Keratinocyte (primary cell): ENCODE measurements at regions not wholly inside any gene's neighbourhood (a gene's known extent, or its start where the extent isn't known, plus 50 kb on each side); places are given as distances from the start of the nearest gene placed in this dataset.

ENCODE experiments used
- DNase-seq: peaks from one replicate; pipeline ENCODE4 v3.0.0-alpha.2; 2011; ENCODE audit warnings: low read depth, missing footprints, low spot score
- FAIRE-seq: peaks from 2 replicates; lab custom pipeline; 2011; peaks lifted over from hg19 to GRCh38; lab: Jason Lieb, UNC
- H2AFZ ChIP-seq: 2 replicates; pipeline ENCODE4 v1.6.0; 2012; ENCODE audit warnings: low read length, control low read depth, inconsistent platforms; ENCODE audit not compliant: control insufficient read depth
- H3K27ac ChIP-seq: 2 replicates; pipeline ENCODE4 v1.5.1; 2011; ENCODE audit warnings: low read length; ENCODE audit not compliant: control insufficient read depth, insufficient read depth
- H3K27me3 ChIP-seq: 3 replicates; pipeline ENCODE4 v1.6.0; 2011; ENCODE audit warnings: low read length; ENCODE audit not compliant: control insufficient read depth, insufficient read depth; ENCODE audit errors: extremely low read depth
- H3K36me3 ChIP-seq, 2 experiments: 2 replicates in 1 of 2; 3 replicates in 1 of 2; pipeline ENCODE4 v1.5.1; 2011; ENCODE audit warnings: low read length in 2 of 2, mild to moderate bottlenecking in 1 of 2; ENCODE audit not compliant: control insufficient read depth in 2 of 2, insufficient read depth in 2 of 2; ENCODE audit errors: extremely low read depth in 1 of 2
- H3K4me1 ChIP-seq: 3 replicates; pipeline ENCODE4 v1.5.1; 2011; ENCODE audit warnings: low read length; ENCODE audit not compliant: control insufficient read depth, insufficient read depth; ENCODE audit errors: extremely low read depth
- H3K4me2 ChIP-seq: 3 replicates; pipeline ENCODE4 v1.6.0; 2011; ENCODE audit warnings: low read depth, low read length; ENCODE audit not compliant: control insufficient read depth, insufficient read depth; ENCODE audit errors: extremely low read depth
- H3K4me3 ChIP-seq, 3 experiments: fragments of 200-600 bp in 1 of 3; sonication (generic) in 1 of 3; 2 replicates in 2 of 3; 3 replicates in 1 of 3; pipeline ENCODE4 v1.5.1; 2011 to 2016; ENCODE audit warnings: low read length in 3 of 3, mild to moderate bottlenecking in 3 of 3, control low read depth in 2 of 3, inconsistent platforms in 1 of 3, low read depth in 1 of 3, mixed read lengths in 1 of 3, mixed run types in 1 of 3, moderate library complexity in 1 of 3; ENCODE audit not compliant: control insufficient read depth in 2 of 3, insufficient read depth in 2 of 3; ENCODE audit errors: extremely low read depth in 1 of 3
- H3K79me2 ChIP-seq: 2 replicates; pipeline ENCODE4 v1.6.0; 2012; ENCODE audit warnings: low read length; ENCODE audit not compliant: control insufficient read depth, insufficient read depth
- H3K9ac ChIP-seq: 3 replicates; pipeline ENCODE4 v1.6.0; 2011; ENCODE audit warnings: low read length; ENCODE audit not compliant: control insufficient read depth, insufficient read depth; ENCODE audit errors: extremely low read depth
- H3K9me1 ChIP-seq: 3 replicates; pipeline ENCODE4 v1.6.0; 2011; ENCODE audit warnings: low read length; ENCODE audit not compliant: control insufficient read depth, insufficient read depth; ENCODE audit errors: extremely low read depth
- H3K9me3 ChIP-seq: 2 replicates; pipeline ENCODE4 v1.5.1; 2012; ENCODE audit warnings: low read depth, low read length; ENCODE audit not compliant: control insufficient read depth
- H4K20me1 ChIP-seq: 3 replicates; pipeline ENCODE4 v1.6.0; 2011; ENCODE audit warnings: low read length; ENCODE audit not compliant: control insufficient read depth, insufficient read depth; ENCODE audit errors: extremely low read depth
- EZH2 ChIP-seq: IDR thresholded peaks from one replicate; pipeline ENCODE4 v1.6.1; 2012; ENCODE audit warnings: inconsistent platforms, mild to moderate bottlenecking, low read length, moderate library complexity
- dilution Hi-C: fragments of 300-500 bp; cut with MboI; formaldehyde crosslinking; loops from one replicate; pipeline ENCODE4 v1.7.0; 2020; ENCODE audit warnings: low sequenced_read_pairs; ENCODE audit not compliant: extremely low pct_ligation_motif_present
- TF ChIP-seq, protein P1 (sequence below), 3 experiments: IDR thresholded peaks in 1 of 3; conservative IDR thresholded peaks in 1 of 3; optimal IDR thresholded peaks in 1 of 3; 2 replicates in 2 of 3; 3 replicates in 1 of 3; pipeline versions ENCODE3 to v1.5.1; 2011; ENCODE audit warnings: low read length in 3 of 3, mild to moderate bottlenecking in 3 of 3, moderate library complexity in 2 of 3, control low read depth in 1 of 3, inconsistent platforms in 1 of 3; ENCODE audit not compliant: insufficient read depth in 2 of 3; ENCODE audit errors: extremely low read depth in 1 of 3

DNA sequence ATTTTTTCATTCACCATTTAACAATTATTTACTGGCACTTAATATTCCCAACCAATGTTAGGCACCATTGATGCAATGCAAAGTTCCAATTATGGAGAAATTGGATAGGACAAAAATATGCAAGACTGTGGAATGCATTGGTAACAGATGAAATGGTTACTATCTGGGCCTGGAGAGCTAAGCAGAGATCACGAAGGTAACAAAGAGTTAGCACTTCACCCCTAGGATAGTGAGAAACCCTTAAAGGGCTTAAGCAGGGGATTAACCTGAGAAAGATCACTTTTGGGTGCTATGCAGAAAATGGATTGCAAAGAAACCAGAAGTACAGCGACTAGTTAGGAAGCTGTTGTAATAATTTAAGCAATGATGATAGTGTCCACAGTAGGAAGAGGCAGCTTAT is 129.6 kb upstream of the GPR149 start:
- Histone ChIP-seq H3K36me3 (no peaks in the 10 kb centered on the region), H3K9ac (no peak overlapping the region), H4K20me1 (no peaks in the 10 kb centered on the region), H2AFZ (no peak overlapping the region), H3K9me3 (no peaks in the 10 kb centered on the region), H3K27me3 (no peaks in the 10 kb centered on the region), H3K4me3 (no peak overlapping the region), H3K79me2 (no peaks in the 10 kb centered on the region), H3K4me2 (no peak overlapping the region), H3K27ac (no peak overlapping the region), H3K9me1 (no peaks in the 10 kb centered on the region), H3K4me1 (no peaks in the 10 kb centered on the region)
- TF ChIP-seq EZH2 = no peak
- TF ChIP-seq, protein P1, sequence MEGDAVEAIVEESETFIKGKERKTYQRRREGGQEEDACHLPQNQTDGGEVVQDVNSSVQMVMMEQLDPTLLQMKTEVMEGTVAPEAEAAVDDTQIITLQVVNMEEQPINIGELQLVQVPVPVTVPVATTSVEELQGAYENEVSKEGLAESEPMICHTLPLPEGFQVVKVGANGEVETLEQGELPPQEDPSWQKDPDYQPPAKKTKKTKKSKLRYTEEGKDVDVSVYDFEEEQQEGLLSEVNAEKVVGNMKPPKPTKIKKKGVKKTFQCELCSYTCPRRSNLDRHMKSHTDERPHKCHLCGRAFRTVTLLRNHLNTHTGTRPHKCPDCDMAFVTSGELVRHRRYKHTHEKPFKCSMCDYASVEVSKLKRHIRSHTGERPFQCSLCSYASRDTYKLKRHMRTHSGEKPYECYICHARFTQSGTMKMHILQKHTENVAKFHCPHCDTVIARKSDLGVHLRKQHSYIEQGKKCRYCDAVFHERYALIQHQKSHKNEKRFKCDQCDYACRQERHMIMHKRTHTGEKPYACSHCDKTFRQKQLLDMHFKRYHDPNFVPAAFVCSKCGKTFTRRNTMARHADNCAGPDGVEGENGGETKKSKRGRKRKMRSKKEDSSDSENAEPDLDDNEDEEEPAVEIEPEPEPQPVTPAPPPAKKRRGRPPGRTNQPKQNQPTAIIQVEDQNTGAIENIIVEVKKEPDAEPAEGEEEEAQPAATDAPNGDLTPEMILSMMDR (optimal IDR thresholded peaks at IDR 0.05 in 1 of 3, IDR thresholded peaks at IDR 0.05 in 1 of 3, conservative IDR thresholded peaks at IDR 0.05 in 1 of 3; ENCODE audit: extremely low read depth in 1 of 3, insufficient read depth in 2 of 3, low read length in 3 of 3) = no peak
- DNase-seq = no peak
- dilution Hi-C loops = no loop called here
- FAIRE-seq = no peak

DNA sequence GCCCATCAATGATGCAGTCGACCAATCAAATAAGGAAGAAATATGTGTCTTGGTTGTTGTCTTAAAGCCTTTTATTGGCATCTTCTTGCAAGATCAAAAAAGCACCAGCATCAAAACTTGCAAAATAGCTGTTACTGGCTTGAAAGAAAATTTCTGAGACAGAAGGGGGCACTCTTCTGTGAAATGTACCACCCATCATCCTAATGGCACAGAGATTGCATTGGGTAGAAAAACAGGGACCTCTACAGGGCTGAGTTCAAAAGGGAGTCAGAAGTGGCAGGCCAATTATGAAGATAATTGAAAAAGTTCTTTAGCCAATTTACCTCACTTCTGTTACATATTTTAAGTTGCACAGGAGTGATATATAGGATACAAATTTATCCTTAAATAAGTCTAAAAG is 122.3 kb upstream of the GPR149 start:
- Histone ChIP-seq H3K4me1 (no peaks in the 10 kb centered on the region), H3K4me2 (no peak overlapping the region), H3K4me3 (no peak overlapping the region), H3K9me3 (no peaks in the 10 kb centered on the region), H3K36me3 (no peaks in the 10 kb centered on the region), H3K9ac (no peak overlapping the region), H3K27ac (no peak overlapping the region), H2AFZ (no peak overlapping the region), H3K9me1 (no peaks in the 10 kb centered on the region), H4K20me1 (no peaks in the 10 kb centered on the region), H3K79me2 (no peaks in the 10 kb centered on the region), H3K27me3 (no peaks in the 10 kb centered on the region)
- DNase-seq (no peak), FAIRE-seq (no peak)
- dilution Hi-C loops = no loop called here
- TF ChIP-seq EZH2 = no peak
- TF ChIP-seq, protein P1 (optimal IDR thresholded peaks at IDR 0.05 in 1 of 3, IDR thresholded peaks at IDR 0.05 in 1 of 3, conservative IDR thresholded peaks at IDR 0.05 in 1 of 3; ENCODE audit: extremely low read depth in 1 of 3, insufficient read depth in 2 of 3, low read length in 3 of 3) = peak in 1 of 3 experiments; percentile 11
